GM10266 (cell line): ENCODE measurements at regions not wholly inside any gene's neighbourhood (a gene's known extent, or its start where the extent isn't known, plus 50 kb on each side); places are given as distances from the start of the nearest gene placed in this dataset.

Source experiments
- DNase-seq: peaks from one replicate; pipeline ENCODE4 v3.0.0; 2012; ENCODE audit errors: extremely low spot score
- CTCF ChIP-seq: IDR thresholded peaks from 2 replicates; pipeline ENCODE4 v1.5.1; 2012; ENCODE audit warnings: mild to moderate bottlenecking, low read depth; ENCODE audit not compliant: control insufficient read depth, insufficient read depth; ENCODE audit errors: missing control alignments

- no peak for DNase-seq
- TF ChIP-seq CTCF, result no peak
Observed at GRCh38 chr12:111034083-111034885, 113.9 kb upstream of the MYL2 start, which contains the start of gene CUX2. Gene CUX2, plus strand, starts transcription at chr12:111034165.

- DNase-seq, result no peak
- peak; percentile 23 for TF ChIP-seq CTCF
Observed at GRCh38 chr12:111033281-111034082, 113.1 kb upstream of the MYL2 start.

- no peak for DNase-seq
- no peak for TF ChIP-seq CTCF
Observed at GRCh38 chr12:111032591-111032919, 112.2 kb upstream of the MYL2 start.

- TF ChIP-seq CTCF, result no peak
- DNase-seq, result no peak
Observed at GRCh38 chr12:111031916-111032590, 111.7 kb upstream of the MYL2 start.

- DNase-seq, result no peak
- no peak for TF ChIP-seq CTCF
Observed at GRCh38 chr12:111030800-111031199, 110.4 kb upstream of the MYL2 start.

GRCh38 chr12:111029732-111030131, 109.4 kb upstream of the MYL2 start:
- TF ChIP-seq CTCF, result no peak
- DNase-seq, result no peak
